NCI-H226 (cell line): ENCODE measurements at regions not wholly inside any gene's neighbourhood (a gene's known extent, or its start where the extent isn't known, plus 50 kb on each side); places are given as distances from the start of the nearest gene placed in this dataset.
"Not testable (repeated sequence)": the region's sequence is repeated elsewhere in the genome, so short reads cannot be mapped to it uniquely, and the experiment has no call there.

Experiments
- DNase-seq: peaks from one replicate; pipeline ENCODE4 v3.0.0-alpha.2; 2015

DNA sequence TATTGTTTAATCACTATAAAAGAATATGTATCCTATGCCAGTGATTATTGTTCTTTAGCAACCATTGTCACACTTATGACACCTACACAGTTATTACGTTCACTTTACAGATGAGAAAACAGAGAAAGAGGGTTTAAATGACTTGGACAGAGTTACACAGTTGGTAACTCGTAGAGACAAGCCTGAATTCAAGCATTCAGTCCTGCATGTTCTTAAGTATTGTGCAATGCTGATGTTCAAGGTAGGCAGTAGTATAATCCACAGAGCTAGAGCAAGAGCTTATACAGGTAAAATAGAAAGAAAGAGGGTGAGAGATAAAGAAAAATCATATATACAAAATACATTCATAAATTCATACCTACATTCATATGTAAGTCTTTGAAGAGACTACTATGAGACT lies 249.8 kb upstream of the ANXA10 start:
- DNase-seq = no peak

DNA sequence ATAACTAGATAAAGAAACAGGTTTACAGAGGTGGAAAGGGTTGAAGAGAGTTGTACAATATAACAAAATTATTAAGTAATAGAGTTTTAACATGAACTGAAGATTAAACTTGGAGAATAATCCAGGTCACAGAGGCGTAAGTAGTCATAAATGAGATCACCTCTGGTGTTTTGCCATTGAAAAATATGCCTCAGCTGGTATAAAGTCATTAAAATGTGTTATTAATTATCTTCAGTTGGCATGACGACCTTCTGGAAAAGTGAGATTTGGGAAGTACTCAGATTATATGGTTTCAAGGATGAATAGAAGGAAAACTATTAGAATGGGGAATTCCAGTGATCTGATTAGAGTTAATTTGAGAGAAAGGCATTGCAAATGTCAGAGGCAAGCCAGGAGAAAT lies 237.5 kb upstream of the ANXA10 start:
- DNase-seq = no peak

DNA sequence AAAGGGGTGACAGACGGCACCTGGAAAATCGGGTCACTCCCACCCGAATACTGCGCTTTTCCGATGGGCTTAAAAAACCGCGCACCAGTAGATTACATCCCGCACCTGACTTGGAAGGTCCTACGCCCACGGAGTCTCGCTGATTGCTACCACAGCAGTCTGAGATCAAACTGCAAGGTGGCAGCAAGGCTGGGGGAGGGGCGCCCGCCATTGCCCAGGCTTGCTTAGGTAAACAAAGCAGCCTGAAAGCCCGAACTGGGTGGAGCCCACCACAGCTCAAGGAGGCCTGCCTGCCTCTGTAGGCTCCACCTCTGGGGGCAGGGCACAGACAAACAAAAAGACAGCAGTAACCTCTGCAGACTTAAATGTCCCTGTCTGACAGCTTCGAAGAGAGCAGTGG lies 234.2 kb upstream of the ANXA10 start:
- DNase-seq = not testable (repeated sequence)

DNA sequence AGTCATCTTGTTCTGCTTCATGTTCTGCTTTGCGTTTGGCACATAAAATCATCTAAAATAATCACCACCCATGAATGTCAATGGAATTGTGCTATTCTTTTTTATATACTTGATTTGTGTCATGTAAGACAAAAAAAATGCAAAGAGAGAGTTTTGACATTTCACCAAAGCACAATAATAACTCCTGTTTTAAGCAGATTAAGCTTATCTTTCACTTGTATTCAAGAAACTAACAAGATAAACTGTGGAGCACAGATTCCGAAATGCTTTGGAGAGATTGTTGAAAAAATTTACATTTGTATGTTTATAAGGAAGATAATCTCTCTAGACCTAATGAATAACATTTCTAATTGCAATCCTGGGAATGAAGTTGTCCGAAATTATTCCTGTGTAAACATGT lies 225.1 kb upstream of the ANXA10 start:
- no peak for DNase-seq

DNA sequence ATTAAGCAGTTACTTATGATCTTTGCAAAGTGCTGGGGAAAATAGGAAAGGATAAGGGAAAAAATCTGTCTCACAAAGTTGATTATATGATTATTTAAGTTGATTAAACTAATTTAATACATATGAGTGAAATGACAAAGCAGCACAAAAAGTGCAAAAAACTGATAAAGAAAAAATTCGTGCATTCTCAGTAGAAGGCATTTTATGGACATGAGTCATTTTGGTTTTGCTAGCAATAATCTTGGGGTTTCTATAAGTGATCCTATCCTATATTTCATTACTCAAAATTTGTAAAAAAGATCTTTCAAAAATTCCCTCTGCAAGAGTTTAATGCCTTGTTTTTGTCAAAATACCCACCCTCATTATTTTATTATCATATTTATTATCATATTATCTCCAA lies 224.2 kb upstream of the ANXA10 start:
- peak; percentile 19 for DNase-seq

DNA sequence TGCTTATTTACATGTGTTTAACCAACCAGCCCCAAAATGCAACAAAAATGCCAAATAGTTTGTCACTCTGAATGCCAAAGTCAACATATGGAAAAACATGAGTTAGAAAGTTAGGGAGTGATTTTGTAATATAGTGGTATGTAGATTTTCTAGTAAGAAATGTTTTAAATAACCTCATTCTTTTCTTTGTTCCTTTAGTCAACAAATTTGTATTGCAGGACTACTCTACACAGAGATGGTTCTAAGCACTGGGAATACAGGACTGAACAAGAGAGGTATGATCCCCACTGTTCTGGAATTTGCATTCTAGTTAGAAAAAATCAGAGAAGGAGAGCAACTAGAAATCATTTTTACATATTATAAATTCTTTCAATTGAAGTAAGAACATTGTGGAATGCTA lies 218.8 kb upstream of the ANXA10 start:
- DNase-seq = no peak

DNA sequence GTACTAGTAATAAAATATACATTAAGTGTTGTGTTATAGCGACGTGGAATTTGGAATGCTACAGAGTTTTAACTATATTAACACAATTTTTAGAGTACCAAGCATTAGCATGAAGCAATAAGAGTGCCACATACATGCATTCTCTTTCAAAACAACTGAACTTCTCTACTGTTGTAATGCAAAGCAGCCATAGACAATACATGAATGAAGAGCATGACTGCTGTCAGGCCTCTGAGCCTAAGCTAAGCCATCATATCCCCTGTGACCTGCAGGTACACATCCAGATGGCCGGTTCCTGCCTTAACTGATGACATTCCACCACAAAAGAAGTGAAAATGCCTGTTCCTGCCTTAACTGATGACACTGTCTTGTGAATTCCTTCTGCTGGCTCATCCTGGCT lies 216.2 kb upstream of the ANXA10 start:
- DNase-seq = not testable (repeated sequence)

DNA sequence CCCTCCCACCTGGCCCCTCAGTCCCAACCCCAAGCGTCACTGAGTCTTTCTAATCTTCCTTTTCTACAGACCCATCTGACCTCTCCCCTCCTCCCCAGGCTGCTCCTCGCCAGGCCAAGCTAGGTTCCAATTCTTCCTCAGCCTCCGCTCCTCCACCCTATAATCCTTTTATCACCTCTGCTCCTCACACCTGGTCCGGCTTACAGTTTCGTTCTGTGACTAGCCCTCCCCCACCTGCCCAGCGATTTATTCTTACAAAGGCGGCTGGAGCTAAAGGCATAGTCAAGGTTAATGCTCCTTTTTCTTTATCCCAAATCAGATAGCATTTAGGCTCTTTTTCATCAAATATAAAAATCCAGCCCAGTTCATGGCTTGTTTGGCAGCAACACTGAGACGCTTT lies 214.5 kb upstream of the ANXA10 start:
- DNase-seq = not testable (repeated sequence)

DNA sequence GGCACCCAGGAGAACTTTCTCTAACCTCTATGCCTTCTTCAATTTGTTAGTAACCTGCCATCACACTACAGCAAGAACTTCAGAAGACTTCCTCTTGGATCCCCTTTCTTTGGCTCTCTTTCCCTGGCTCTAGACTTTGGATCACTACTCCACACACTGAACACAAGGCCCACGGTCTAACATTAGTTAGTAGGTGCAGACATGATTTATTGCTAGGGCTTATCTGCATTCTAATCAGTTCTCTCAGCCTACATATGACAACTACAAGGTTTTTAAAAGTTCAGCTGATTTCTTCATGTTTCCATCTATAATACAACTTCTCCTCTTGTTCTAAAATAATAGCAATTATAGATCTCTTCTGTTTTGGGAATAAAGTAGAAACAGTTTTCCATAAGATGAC lies 209.1 kb upstream of the ANXA10 start:
- DNase-seq = no peak

DNA sequence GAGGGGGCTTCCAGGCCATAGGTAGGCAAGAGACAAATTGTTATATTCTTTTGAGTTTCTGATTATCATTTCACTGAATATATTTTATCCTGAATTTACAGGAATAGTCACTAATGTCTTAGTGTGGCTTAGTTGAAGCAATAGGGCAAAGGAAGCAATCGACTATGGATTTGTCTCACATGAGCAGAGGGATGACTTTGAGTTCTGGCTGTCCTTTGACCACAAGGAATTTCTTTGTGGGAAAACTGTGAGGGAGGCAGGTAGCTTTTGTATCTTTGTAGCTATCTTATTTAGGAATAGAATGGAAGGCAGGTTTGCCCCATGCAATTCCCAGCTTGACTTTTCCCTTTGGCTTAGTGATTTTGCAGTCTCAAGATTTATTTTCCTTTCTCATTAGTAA lies 207.3 kb upstream of the ANXA10 start:
- DNase-seq = no peak

DNA sequence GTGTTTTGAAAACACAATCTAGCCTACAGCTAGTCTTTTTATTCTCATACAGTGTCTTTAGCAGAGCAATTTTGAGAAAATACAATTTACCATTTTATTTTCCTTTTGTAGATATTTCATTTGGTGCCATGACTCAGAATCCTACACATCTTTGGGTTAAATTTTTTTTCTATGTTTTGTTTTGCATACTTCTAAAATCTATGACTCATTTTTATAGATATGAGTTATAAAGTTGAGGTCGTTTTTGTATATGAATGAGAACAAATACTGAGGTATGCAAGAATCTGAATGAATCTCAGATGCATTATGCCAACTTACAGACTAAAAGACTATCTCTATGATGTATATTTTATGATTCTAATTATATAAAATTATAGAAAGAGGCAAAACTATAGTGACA lies 206.5 kb upstream of the ANXA10 start:
- DNase-seq = no peak

DNA sequence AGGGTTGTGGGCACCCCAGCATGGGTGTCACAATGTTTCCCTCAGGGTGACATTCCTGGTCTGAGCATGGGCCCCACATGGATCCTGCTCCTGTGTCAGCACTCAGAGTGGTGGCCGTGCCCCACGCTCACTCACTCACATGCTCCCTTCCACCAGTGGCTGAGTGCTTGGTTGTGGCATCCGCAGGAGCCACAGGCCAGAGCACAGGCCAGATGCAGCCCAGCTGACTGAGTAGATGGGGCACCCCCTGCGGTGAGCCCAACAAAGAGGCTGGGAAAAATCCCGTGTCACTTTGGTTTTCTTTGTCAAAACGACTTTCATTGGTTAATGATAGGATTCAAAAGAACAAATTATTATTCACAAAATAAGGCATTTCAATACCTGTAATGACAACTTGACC lies 204.6 kb upstream of the ANXA10 start:
- DNase-seq = no peak

DNA sequence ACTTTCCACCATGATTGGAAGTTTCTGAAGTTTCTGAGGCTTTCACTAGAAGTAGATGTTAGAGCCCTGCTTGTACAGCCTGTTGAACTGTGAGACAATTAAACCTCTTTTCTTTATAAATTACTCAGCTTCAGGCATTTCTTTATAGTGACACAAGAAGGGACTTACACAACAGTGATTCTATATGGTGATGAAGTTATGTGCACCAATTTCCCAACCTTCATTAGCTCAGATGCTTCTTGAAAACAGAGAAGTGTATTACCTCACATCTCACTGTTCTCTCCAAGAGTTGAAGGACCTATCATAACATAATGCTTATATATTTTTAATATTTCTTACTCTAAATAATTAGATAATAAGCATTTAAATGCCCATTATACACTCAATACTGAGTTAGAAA lies 202.1 kb upstream of the ANXA10 start:
- DNase-seq = no peak

DNA sequence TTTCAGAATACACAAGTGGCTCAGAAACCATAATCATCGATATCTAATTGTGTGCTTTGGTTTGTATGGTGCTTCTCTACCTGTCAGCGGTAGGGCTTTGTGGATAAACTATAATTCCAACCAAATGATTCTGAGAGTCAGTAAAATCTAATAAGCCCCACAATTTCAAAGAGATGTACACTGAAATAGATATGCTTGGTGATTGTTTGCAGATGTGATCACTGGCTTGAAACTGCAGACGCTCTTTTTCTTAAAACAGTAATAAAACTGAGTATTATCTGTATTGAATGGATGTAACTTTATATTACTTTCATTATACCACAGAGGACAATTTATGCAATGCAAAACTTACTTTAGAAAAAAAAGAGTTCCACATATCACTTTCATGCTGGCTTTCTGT lies 198.8 kb upstream of the ANXA10 start:
- no peak for DNase-seq

DNA sequence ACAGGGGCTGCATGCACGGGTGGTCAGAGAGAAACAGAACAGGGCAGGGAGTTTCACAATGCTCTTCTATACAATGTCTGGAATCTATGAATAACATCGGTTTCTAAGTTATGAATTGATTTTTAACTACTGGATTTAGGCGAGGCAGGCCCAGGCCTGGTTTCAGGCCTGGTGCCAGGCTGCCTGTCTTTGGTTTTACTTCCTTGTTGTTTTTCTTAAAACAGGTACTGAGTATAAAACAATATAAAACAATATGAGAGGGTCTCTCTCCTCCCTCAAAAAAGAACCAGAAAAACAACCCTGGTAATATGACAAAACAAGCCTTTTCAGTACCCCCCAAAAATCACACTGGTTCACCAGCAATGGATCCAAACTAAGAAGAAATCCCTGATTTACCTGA lies 196.1 kb upstream of the ANXA10 start:
- DNase-seq = not testable (repeated sequence)

DNA sequence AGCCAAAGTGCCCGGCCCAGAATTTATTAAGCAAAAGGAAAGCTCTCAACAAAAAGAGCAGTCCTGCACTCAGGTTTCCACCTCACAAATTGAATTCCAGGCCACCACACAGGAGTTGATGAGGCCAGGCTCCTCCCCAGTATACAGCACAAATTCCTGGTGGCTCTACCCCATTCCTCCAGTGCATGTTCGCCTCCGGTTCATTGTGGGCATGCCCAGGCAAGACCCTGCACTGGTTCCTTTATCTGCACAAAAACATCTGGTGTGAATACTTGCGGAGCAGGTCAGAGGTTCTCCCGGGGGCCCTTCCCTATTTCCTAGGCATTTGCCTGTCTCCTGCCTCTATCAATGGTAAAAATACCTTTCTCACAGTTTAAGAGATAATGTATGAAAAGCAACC lies 195.2 kb upstream of the ANXA10 start:
- DNase-seq = no peak

DNA sequence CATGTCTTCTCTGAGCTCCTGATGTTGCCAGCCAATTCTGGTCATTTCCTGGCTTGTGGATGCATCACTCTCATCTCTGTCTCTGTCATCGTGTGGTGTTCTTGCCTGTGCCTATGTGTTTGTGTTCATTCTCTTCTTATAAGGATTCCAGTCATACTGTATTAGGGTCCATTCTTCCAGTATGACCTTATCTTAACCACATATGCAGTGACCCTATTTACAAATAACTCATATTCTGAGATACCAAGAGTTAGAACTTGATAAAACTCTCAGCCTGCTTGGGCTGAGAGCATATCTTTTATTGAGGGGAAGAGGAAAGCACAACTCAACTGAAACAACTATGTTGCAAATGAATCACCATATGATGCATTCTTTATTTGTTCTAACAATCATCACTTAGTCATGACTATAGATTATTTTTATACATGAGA lies 189.0 kb upstream of the ANXA10 start:
- peak; percentile 56 for DNase-seq

DNA sequence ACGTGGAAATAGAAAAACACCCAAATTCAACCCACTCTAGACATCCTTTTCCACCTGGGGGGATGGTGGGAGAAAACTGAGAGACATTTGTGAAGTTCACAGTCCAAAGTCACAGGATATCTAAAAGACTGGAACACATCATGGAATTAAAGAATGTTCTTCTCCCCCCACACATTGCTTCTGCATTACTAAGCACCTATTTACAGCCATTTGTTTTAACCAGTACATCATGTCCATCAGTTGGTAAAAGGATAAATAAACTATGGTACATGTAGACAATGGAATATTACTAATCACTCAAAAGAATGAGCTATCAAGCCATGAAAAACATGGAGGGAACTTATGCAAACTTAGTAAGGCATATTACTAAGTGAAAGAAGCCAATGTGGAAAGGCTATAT lies 185.5 kb upstream of the ANXA10 start:
- DNase-seq = peak; percentile 24

DNA sequence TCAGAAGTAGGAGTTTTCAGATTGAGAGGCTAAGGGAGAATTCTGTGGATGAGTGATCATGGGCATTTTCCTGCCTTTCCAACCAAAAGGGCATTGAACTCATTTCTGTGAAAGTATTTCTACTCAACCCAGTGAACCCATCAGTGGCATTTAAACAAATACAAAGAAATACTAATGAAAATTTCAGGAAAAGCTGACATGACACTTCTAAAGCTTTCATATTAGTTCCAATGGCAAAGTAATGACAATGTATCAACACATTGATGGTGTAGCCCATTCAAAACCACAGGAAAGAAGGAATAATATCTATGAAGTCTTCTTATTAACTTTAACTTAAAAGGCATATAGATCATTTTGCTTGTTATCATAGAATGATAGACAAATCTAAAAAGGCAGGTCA lies 183.5 kb upstream of the ANXA10 start:
- no peak for DNase-seq

DNA sequence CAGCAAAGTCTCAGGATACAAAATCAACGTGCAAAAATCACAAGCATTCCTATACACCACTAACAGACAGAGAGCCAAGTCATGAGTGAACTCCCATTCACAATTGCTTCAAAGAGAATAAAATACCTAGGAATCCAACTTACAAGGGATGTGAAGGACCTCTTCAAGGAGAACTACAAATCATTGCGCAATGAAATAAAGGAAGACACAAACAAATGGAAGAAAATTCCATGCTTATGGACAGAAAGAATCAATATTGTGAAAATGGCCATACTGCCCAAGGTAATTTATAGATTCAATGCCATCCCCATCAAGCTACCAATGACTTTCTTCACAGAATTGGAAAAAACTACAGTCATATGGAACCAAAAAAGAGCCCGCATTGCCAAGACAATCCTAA lies 179.8 kb upstream of the ANXA10 start:
- not testable (repeated sequence) for DNase-seq

DNA sequence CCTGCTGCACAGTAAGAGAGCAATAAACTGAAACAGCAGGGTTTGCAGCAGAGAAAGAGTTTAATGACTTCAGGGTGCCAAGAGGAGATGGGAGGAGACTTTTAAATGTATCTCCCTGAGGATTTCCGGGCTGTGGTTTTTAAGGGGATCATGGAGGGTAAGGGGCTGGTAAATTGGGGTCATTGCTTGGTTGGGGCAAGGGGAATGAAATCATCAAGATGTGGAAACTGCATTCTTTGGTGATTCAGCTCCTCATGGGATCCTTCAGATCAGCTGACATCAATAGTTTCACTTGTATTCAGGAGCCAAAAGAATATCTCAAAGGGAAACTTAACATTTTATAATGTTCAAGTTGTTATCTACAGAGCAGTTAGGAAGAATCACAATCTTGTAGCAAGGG lies 174.3 kb upstream of the ANXA10 start:
- DNase-seq = no peak

DNA sequence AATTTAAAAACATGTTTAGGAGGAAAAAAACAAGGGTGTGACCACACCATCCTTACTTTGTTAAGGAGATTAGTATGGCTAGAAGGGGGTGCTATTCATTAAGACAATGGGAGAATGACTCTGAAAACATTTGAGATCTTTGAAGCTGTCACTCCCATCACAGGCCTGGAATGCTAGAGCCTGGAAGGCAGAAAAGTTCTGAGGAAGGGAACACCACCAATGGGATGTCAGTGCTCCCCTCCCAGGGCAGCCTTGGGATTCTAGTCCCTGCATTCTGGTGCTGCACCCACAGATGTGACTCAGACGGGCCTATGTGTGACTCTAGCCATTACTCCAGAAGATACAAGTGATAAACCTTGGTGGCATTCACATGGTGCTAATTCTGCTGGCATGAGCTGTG lies 162.2 kb upstream of the ANXA10 start:
- DNase-seq = no peak

DNA sequence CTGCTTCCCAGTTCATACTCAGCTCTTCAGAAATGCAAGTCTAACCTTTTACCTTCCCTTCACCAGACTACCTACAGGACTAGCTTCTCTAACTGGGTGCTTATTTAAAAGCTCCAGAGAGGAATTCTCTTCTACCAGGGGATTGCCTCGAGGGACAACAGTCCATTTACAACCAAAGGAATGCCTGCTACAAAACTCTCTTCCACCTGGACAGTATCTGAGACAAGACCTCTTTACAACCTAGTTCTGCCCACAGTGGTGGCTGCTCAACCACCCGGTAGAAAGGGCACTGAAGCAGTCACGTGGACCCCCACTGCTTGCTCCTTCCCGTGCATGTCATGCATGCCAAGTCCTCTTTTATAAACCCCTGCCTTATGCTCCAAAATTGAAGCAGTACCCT lies 158.1 kb upstream of the ANXA10 start:
- no peak for DNase-seq

DNA sequence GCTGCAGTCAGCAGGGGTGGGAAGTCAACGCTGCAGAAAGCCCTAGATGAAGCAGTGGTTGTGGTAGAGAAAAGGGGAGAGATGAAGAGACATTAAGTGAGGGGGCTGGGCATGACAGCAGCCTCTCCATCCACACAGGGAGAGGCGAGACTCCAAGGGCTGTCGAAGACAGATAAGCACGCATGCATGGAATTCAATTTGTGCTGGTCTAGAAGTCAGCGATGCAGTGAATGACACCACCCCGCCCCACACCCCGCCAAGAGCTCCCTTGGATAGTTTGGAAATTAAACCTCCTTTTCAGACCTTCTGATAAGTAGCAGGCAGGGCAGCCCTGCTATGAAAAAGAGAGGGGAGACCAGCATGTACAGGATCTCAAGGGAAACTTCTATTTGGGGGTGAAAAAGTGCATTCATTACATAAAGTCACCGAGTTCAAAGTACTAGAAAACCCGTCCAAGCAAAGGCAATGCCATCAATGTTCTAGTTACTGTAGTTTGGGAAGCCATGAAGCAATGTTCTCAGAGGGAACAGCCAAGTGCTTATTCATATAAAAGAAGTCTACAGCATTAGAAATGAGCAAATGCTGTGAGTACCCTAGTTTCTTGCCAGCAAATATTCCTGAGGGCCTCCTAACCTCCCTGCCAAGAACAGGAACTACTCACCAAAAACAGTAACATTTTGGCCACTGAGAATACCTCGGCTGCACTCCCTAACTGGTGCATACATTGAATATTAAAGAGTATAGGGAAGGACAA lies 152.3 kb upstream of the ANXA10 start:
- no peak for DNase-seq

DNA sequence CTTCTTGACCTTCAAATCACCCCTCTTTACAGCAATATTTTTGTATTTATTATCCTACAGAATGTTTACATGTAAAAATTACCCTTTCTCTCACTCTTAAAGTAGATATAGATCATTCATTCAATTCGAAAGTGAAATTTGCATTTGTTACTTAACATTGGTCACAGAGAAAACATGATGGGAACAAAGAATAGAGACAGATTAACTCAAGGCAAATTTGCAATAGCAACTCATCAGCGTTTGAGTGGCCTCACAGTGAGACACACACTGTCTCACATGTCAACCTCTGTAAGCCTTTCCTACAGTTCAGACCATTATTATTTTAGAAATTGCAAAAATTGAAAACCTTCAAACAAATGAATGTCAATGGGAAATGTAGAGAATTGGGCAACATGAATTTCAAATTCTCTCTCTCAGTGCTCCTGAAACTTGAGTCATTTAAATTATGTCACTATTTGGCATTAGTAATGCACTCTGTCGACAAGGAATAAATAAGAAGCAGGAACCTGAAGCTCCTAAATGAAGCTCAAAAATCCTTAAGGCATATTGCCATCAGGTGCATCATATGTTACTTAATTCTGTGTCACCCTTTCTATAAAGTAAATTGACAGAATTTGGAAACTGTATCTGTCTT lies 148.3 kb upstream of the ANXA10 start:
- no peak for DNase-seq
